SK-N-SH treated with all-trans-retinoic acid at 6 μM for 48 hours (cell line): ENCODE measurements at regions not wholly inside any gene's neighbourhood (a gene's known extent, or its start where the extent isn't known, plus 50 kb on each side); places are given as distances from the start of the nearest gene placed in this dataset.

ENCODE experiments used
- ATAC-seq: fragments of 200-7000 bp; cut with Tn5 transposase; 3 replicates; pipeline ENCODE4 v1.9.1; 2020; ENCODE audit warnings: mild to moderate bottlenecking, moderate library complexity
- BACH2 ChIP-seq: fragments of 250-450 bp; sonication (Bioruptor Pico); IDR thresholded peaks from 2 replicates; pipeline ENCODE4 v1.9.0; 2021; ENCODE audit warnings: mild to moderate bottlenecking, borderline replicate concordance
- CREB5 ChIP-seq: fragments of 250-450 bp; sonication (Bioruptor Pico); IDR thresholded peaks from 2 replicates; pipeline ENCODE4 v1.5.1; 2020; ENCODE audit warnings: low read depth, mild to moderate bottlenecking, moderate library complexity
- CSDC2 ChIP-seq: fragments of 250-450 bp; sonication (Bioruptor Pico); IDR thresholded peaks from 2 replicates; pipeline ENCODE4 v1.5.0; 2020; ENCODE audit warnings: mild to moderate bottlenecking, moderate library complexity
- CSRNP3 ChIP-seq: fragments of 250-450 bp; sonication (Bioruptor Pico); IDR thresholded peaks from 2 replicates; pipeline ENCODE4 v1.5.1; 2021; ENCODE audit warnings: mild to moderate bottlenecking, moderate library complexity
- ESRRG ChIP-seq: fragments of 250-450 bp; sonication (Bioruptor Pico); IDR thresholded peaks from 2 replicates; pipeline ENCODE4 v1.6.1; 2021; ENCODE audit warnings: mild to moderate bottlenecking
- GLIS3 ChIP-seq: fragments of 250-450 bp; sonication (Bioruptor Pico); IDR thresholded peaks from 2 replicates; pipeline ENCODE4 v1.5.0; 2020; ENCODE audit warnings: mild to moderate bottlenecking, moderate library complexity
- ISL1 ChIP-seq: fragments of 250-450 bp; sonication (Bioruptor Pico); IDR thresholded peaks from 2 replicates; pipeline ENCODE4 v2.1.2; 2022; ENCODE audit warnings: mild to moderate bottlenecking, moderate library complexity
- OSR1 ChIP-seq: fragments of 250-450 bp; sonication (Bioruptor Pico); IDR thresholded peaks from 2 replicates; pipeline ENCODE4 v1.8.0; 2022; ENCODE audit warnings: moderate library complexity, mild to moderate bottlenecking, inconsistent platforms
- POU6F1 ChIP-seq: fragments of 250-450 bp; sonication (Bioruptor Pico); IDR thresholded peaks from 2 replicates; pipeline ENCODE4 v1.8.0; 2021; ENCODE audit warnings: low read depth, mild to moderate bottlenecking, moderate library complexity, borderline replicate concordance
- PPARA ChIP-seq: fragments of 250-450 bp; sonication (Bioruptor Pico); IDR thresholded peaks from 2 replicates; pipeline ENCODE4 v1.5.0; 2020; ENCODE audit warnings: mild to moderate bottlenecking, borderline replicate concordance
- RARB ChIP-seq: fragments of 250-450 bp; sonication (Bioruptor Pico); IDR thresholded peaks from 2 replicates; pipeline ENCODE4 v1.8.0; 2021; ENCODE audit warnings: mild to moderate bottlenecking, moderate library complexity
- SNAI2 ChIP-seq: fragments of 250-450 bp; sonication (Bioruptor Pico); IDR thresholded peaks from 2 replicates; pipeline ENCODE4 v1.5.0; 2020; ENCODE audit warnings: mild to moderate bottlenecking, moderate library complexity
- TCF4 ChIP-seq: fragments of 250-450 bp; sonication (Bioruptor Pico); IDR thresholded peaks from 2 replicates; pipeline ENCODE4 v1.8.0; 2021; ENCODE audit warnings: mild to moderate bottlenecking, moderate library complexity, borderline replicate concordance
- TOX ChIP-seq: fragments of 250-450 bp; sonication (Bioruptor Pico); IDR thresholded peaks from 2 replicates; pipeline ENCODE4 v1.8.0; 2021; ENCODE audit warnings: mild to moderate bottlenecking, moderate library complexity, borderline replicate concordance
- TSHZ2 ChIP-seq: fragments of 250-450 bp; sonication (Bioruptor Pico); IDR thresholded peaks from 2 replicates; pipeline ENCODE4 v1.5.0; 2020; ENCODE audit warnings: mild to moderate bottlenecking, moderate library complexity
- ZC3H10 ChIP-seq: fragments of 250-450 bp; sonication (Bioruptor Pico); IDR thresholded peaks from 2 replicates; pipeline ENCODE4 v1.5.1; 2021; ENCODE audit warnings: mild to moderate bottlenecking, moderate library complexity
- ZFP3 ChIP-seq: fragments of 250-450 bp; sonication (Bioruptor Pico); IDR thresholded peaks from 2 replicates; pipeline ENCODE4 v1.5.0; 2020; ENCODE audit warnings: mild to moderate bottlenecking, moderate library complexity
- ZFP30 ChIP-seq: fragments of 450-650 bp; formaldehyde crosslinking; IDR thresholded peaks from 2 replicates; pipeline ENCODE4 v1.5.0; 2022; ENCODE audit warnings: mild to moderate bottlenecking, moderate library complexity
- ZNF565 ChIP-seq: fragments of 450-650 bp; formaldehyde crosslinking; conservative IDR thresholded peaks from 2 replicates; pipeline ENCODE4 v1.5.0; 2020; ENCODE audit warnings: low read depth, mild to moderate bottlenecking, moderate library complexity
- ZNF70 ChIP-seq: fragments of 450-650 bp; formaldehyde crosslinking; IDR thresholded peaks from 2 replicates; pipeline ENCODE4 v1.5.0; 2020; ENCODE audit warnings: mild to moderate bottlenecking, moderate library complexity
- ZNF8 ChIP-seq: fragments of 450-650 bp; formaldehyde crosslinking; IDR thresholded peaks from 2 replicates; pipeline ENCODE4 v1.5.0; 2020; ENCODE audit warnings: mild to moderate bottlenecking, moderate library complexity

GRCh38 chr9:99592834-99593574 is 228.7 kb upstream of the NR4A3 start:
- TF ChIP-seq ZNF70 (CRISPR knock-in tag) (no peak), ZFP30 (CRISPR knock-in tag) (no peak), GLIS3 (CRISPR knock-in tag) (no peak), CREB5 (CRISPR knock-in tag) (no peak), RARB (CRISPR knock-in tag) (no peak), SNAI2 (CRISPR knock-in tag) (no peak), POU6F1 (CRISPR knock-in tag) (no peak), PPARA (CRISPR knock-in tag) (no peak), BACH2 (no peak), CSDC2 (CRISPR knock-in tag) (no peak), ZFP3 (CRISPR knock-in tag) (no peak), TCF4 (CRISPR knock-in tag) (no peak), CSRNP3 (no peak), ISL1 (CRISPR knock-in tag) (no peak)
- ATAC-seq, result no peak

GRCh38 chr9:99593610-99594009 is 228.1 kb upstream of the NR4A3 start:
- ATAC-seq, result no peak
- TF ChIP-seq TSHZ2 (CRISPR knock-in tag) (no peak), OSR1 (CRISPR knock-in tag) (no peak), CSDC2 (CRISPR knock-in tag) (no peak), ZNF565 (CRISPR knock-in tag) (no peak), ZNF8 (CRISPR knock-in tag) (no peak), CSRNP3 (no peak), ZFP3 (CRISPR knock-in tag) (no peak), TOX (CRISPR knock-in tag) (no peak), BACH2 (no peak), TCF4 (CRISPR knock-in tag) (no peak), PPARA (CRISPR knock-in tag) (no peak), ESRRG (CRISPR knock-in tag) (no peak), ZC3H10 (CRISPR knock-in tag) (no peak), SNAI2 (CRISPR knock-in tag) (no peak), RARB (CRISPR knock-in tag) (no peak), ISL1 (CRISPR knock-in tag) (no peak), POU6F1 (CRISPR knock-in tag) (no peak), ZFP30 (CRISPR knock-in tag) (no peak)
